GM19372 (cell line): ENCODE measurements at regions not wholly inside any gene's neighbourhood (a gene's known extent, or its start where the extent isn't known, plus 50 kb on each side); places are given as distances from the start of the nearest gene placed in this dataset.

Source experiments
- ATAC-seq: cut with Tn5 transposase; IDR thresholded peaks from one replicate; pipeline ENCODE4 v1.9.1; 2021; ENCODE audit warnings: mild to moderate bottlenecking, low read depth, moderate library complexity; ENCODE audit not compliant: unreplicated experiment

DNA sequence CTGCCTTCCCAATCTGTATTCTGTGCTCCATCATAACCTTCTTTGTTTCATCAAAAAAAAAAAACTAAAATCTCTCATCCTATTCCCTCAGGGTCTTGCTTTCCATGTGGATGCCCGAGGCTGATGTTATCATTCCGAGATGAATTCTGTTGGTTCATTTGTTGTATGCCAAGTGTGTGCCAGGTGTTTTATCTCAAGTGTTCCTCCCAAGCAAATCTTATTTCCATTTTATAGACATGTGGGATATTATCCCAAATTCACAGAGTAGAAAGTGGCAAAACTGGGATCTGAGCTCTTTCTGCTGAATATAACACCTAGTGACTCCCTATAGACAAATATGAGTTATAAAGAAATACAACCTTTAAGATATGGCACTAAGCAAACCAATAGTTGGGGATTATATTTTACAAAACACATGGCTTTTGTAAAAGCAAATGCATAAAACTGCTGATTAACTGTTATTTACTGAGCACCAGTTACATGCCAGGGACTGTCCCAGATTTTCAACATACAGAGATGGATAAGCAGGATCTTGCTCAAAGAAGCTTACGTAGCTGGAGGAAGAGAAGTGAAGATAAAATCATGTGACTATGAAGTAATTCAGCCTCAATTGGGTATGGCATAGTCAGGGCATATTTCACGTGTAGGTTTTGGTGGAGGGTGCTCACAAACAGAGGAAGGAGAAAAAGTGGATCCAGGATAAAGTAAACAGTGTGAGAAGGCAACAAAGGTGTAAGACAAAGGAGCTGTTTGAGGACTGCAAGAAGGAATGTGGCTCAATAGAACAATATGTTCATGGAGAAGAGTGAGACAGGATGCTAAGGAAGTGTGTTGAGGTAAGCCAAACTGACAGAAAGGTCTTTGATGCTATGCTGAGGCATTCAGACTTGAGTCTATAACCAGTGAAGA is 143.3 kb upstream of the ADAMTSL1 start:
- no peak for ATAC-seq

DNA sequence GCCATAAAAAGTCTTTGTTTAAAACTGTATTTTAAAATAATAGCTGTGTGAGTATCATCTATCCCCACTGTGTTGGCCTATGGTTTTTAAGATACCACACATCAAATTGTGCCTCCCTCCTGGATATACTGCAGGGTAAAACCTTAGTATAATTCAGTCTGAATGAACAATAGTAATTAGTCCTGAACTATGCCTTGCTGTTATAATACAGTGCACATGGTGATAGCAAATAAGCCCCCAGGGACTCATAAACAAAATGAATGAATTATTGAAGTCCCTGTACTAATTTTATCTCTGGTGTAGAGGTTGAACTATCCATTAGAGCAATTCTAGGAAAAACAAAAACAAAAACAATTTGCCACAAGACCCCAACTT is 142.7 kb upstream of the ADAMTSL1 start:
- no peak for ATAC-seq

DNA sequence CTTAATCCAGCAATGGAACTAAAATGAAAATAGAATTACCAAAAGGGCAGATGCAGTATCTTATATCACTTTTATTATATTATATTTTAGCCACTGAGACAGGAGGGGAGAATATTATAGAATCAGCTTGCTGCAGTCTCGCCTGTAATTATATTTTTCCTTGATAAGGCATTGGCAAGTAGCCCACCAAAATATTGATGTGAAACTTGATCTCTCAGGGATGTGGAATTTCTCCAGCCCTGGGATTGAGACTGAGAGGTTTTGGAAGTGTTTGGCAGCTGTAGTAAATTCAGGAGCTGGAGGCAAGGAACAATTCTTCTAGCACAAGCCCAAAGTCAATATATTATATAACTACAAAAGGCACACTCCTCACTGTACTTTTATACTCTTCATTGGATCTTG is 142.1 kb upstream of the ADAMTSL1 start:
- ATAC-seq, result no peak

DNA sequence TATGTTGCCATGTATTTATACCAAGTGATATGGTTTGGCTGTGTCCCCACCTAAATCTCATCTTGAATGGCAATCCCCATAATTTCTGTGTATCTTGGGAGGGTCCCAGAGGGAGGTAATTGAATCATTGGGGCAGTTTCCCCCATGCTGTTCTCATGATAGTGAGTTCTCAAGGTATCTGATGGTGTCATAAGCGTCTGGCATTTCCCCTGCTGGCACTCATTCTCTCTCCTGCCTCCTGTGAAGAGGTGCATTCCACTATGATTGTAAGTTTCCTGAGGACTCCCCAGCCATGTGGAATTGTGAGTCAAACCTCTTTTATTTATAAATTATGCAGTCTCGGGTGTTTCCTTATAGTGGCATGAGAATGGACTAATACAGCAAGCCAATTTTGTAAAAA is 140.8 kb upstream of the ADAMTSL1 start:
- ATAC-seq, result no peak

DNA sequence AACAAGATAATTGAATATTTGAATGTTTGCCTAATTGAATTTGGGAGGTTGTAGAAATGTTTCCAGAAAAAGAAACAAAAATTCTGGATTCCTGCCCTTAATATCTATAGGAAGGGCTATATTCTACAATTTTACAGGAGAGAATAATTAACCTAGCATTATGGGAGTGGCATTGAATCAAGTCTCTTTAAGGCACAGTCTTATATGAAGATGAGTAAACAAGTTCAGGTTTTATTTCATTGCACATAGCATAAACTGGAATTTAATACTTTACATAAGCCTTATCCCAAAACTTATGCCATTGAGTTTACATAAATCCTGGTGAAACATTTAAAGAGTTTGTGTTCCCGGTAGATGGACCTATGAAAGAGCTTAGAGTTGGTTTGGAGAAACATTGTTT is 138.1 kb upstream of the ADAMTSL1 start:
- no peak for ATAC-seq

DNA sequence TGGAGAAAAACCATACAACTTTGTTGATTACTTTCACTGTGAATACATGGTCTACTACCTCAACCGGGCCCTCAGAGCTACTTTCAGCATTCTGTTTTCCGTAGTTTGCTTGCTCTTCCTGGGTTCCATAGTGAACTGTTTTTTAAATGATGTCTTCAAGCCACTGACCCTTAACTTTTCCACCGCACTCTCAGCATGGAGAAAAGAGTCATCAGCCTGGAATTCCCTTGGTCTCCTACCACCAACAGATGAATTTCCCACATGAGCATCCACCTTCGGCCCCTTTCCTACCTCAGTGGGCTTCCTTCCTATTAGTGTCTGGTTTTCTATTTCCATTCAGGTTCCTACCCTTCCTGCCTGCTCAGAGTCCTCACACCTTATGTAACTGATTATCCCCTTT is 135.9 kb upstream of the ADAMTSL1 start:
- no peak for ATAC-seq

DNA sequence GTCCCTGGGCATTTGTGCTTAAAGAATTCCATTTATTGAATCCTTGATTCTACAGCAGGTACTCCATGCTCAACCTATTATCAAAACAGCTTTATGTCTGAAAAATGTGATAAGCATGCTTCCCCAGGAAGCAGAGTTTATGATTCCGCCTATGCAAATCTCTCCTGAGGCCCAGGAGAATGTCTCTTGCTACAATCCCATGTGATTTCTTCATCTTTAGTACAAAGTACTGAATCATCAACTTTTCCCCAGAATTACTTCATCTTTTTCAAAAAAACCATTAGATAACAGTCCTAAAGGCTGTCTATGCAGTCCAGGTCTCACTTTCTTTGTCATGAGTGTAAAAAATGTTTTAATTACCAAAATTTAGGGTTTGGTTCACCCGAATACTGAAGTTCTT is 130.2 kb upstream of the ADAMTSL1 start:
- no peak for ATAC-seq

DNA sequence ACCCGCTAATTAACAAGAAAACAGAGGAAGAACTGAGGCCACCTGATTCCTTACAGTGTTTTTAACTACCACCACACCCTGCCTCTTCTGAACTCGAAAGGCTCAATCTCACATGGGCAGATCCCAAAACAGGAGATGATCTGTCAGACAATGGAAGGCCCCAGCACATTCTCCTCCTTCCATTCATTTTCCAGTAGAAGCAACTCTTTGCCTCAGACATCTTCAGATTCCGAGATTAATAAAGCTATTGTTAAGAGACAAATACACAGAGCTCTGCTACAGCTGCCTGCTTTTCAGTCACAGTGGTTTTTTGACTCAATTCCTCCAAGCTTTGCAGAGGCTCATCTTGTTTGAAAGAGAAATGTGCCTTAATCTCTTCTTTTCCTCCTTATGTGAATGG is 127.2 kb upstream of the ADAMTSL1 start:
- no peak for ATAC-seq

DNA sequence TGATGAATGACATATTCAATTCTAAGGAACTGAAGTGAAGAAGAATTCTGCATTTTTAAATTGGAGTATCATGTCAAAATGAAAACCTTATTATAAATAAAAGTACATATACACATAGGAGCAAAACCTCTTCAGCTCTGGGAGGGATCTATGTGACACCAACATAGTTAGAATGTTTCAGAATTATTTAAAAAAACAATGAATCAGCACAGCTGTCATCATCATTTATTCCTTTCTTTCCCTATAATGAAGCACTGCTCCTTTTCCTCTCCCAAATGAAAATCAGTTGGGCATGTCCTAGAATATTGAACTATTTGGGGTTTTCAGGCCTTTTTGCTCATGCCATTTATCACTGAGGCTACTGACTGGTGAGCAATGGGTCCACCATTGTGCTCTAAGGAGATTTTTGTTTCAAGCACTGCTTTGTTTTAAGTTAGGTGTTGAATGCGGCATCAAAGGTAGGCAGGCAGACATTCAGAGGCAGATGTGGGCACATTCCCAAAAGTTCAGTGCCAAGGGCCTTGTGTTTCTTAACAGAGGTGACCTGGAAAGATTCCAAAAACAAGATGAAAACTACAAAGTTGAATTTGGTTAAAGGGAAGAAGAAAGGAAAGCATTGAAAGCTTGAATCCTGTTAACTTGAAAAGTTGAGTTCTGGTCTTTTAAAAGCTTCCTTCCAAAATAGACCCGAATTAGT is 126.4 kb upstream of the ADAMTSL1 start:
- ATAC-seq, result no peak

DNA sequence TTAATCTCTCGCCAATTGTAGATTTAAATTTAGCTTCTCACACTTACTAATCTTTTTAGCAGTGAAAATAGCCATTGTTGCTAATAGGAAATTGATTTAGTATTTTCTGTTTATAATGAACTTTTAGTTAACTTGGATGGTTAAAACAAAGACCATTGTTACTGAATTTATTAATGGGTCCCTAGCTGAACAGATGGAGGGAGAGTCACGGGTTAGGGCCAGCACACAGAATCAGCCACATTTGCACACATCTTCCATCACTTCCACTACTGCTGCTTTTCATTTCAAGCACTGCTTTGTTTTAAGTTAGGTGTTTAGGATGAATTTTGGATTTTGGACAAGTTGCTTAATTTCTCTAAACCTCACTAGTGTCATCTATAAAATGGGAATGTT is 125.9 kb upstream of the ADAMTSL1 start:
- no peak for ATAC-seq

DNA sequence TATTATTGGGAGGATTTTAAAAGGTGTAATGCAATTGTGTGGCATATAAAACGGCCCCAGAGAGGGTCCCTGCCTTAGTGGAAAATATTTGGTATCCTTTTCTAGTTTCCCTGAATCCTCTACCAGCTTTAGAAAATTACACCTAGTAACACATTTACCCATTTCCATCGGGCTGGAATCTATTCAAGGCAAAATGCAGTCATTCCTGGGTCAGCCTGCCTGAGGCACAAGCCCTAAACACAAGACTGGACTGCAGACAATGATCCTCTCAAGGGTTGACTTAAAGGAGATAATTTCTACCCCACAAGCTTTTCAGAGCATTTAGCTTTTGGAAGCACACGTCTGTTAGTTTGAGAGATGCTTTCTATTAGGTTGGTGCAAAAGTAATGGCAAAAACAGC is 124.4 kb upstream of the ADAMTSL1 start:
- no peak for ATAC-seq

DNA sequence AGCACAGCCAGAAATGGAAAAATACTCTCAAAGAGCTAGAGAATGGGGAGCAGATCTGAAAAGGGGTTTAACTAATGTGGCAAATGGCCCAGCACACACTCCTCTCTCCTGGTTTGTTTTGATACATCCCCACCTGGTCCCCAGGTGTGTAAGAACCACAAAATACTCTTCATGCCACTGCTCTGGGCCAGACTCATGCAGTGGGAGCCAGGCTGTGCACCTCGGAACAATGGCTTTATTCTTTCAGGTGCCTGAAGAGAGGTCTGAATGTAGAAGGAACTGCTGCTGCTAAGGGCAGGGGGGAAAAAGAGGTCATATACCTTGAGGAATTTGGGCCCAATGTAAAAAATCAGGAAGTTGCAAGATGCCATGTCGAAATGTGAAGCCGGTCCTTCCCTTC is 123.9 kb upstream of the ADAMTSL1 start:
- ATAC-seq, result no peak

DNA sequence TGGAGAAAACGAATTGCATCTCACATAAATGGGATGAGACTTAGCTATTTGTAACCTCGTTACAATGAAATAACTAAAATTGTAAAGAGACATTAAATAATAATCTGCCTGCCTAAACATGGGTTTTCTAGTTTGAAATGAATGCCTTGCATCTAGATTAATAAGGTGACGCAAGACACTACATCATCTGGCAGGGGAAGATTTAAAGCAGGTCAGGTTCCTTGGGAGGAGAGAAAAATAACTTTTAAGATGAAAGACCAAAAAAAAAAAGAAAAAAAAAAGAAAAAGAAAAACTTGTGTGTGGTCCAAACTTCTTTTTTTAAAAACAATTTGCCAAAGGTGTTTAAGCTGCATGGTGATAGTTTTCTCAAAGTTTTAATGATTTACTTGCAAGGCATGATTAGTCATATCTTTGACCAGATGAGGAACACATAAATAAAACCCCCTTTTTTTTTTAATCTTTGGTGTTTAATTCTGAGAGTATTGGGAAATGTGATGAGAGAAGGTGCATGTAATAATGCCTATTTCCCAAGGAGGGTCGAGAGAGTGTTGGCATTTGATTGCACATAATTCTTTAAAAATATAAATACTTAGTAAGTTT is 122.9 kb upstream of the ADAMTSL1 start:
- no peak for ATAC-seq

DNA sequence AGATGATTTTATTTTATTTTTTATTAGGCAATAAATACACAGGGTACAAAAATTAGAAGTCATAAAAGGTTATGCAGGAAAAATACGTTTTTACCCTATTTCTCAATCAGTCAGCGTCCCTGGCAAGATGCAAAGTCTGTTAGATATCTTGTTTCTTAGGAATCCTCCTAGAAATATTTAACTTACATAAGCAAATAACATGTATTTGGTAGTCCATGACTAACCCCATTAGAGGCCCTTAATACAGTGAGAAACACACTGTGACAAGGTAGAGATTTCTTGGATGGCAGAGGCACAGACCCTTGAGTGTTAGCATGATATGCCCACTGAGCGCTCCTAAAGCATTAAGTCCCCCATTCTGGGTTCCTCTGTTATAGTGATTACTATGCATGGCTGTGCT is 121.2 kb upstream of the ADAMTSL1 start:
- no peak for ATAC-seq

DNA sequence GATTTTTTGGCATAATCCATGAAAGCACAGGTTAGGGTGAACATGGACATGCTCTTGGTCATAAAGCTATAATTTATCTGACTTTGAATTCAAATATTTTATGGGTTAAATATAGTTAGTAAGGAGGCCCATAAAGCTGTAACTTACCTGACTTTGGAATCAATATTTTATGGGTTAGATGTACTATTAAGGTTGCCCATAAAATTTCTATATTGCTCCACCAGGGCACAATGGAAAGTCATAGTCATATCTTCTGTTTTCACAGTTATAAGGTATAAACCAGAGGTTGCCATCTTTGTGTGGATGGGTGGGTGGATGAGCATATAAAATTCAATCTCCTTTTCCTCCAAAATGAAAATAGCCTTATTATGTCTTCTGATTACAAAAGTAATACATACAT is 120.5 kb upstream of the ADAMTSL1 start:
- no peak for ATAC-seq

DNA sequence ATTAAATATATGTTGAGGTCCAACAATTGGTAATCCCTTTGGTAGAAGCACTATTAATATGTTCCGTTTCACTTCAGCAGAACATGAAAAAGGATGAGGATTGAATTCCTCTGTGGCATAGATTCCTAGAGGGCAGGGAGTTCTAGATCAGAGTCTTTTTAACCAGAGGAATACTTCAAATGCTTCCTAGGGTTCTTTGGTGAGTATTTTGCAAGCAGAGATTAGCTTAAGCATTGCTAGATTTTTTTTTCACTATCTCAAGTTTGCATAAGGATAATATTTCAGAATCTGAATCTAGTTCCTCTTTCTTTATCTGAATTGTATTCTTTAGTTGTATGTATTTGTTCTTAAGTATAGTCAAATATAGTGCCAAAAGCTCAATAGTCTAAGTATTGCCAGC is 116.6 kb upstream of the ADAMTSL1 start:
- no peak for ATAC-seq

DNA sequence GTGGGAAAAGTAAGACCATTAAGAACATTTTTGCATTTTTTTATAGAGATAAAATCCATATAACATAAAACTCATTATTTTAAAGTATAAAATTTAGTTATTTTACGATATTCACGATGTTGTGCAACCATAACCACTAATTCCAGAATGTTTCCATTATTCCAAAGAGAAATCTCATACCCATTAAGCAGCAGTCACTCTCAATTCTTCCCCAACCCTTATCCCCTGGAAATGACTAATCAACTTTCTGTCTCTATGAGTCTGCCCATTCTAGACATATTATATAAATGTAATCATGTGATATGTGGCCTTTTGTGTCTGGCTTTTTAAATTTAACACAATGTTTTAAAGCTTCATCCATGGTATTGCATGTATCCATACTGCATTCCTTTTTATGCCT is 115.6 kb upstream of the ADAMTSL1 start:
- ATAC-seq, result no peak

DNA sequence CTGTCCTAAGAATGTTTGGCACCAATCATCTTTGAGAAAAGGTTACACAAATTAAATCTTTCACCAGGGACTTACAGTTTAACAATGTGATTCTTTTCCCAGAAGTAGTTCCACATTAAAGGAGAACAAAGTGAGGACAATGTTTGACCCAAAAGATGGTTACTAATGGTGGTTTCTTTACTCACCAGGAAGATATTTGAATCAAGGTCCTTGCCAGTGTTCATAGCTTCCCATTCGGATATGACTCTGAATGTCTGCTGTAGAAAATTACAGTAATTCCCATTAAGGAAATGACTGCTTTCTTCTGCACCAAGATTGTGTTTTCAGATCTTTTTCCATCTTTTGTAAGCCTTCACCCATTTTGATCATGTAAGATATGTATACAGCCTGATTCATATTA is 114.6 kb upstream of the ADAMTSL1 start:
- no peak for ATAC-seq

DNA sequence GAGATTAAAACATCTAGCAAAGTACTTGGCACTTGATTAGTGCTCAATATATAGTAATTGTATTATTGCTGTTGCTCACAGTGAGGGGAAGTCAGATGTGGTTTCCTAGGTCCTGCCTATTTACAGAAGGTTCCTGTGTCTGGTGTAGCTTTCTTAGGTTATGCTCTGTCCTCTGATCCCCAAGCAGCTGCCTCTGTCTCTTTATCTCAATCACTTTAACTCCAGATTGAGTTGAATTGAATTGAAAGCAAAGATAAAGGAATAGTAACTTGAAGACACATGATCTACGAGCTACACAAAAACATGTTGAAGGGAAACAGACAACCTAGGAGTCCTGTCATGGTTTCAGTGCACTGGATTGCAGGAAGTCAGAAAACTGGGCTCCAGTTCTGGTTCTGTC is 113.9 kb upstream of the ADAMTSL1 start:
- no peak for ATAC-seq

DNA sequence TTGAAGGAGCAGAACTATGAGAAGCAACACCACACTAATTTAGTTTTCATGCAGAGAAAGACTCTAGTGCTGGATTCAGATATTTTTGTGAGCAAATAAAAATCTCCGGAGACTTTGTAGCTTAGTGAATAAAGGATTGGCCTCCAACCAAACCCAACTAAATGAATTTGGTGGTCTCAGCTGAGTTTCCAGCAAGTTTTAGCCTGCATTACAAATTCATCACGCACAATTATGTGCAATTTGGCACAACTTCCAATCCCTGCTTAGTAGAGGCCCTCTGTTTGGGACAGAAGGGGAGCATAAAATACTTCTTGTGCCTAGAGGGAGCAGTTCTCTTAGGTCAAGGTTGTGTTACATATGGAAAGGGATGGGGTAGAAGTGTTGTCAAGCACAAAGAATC is 112.3 kb upstream of the ADAMTSL1 start:
- no peak for ATAC-seq

DNA sequence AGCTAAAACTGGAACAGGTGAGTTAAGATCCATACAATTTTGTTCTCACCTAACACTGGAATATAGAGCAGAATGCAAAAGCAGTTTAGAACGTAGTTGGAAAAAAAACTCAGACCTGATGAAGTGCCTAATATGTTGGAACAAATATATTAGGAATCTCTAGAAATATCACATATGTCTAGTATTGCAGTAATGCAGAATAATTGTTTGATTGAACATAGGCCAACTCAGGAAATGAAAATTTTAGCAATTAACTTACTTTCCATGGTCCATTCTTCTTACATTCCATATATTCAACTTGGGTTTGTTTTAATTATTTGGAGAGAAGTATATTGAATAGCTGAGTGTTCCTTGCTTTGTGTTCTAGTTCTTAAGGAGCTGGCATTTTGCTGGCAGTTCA is 111.8 kb upstream of the ADAMTSL1 start:
- ATAC-seq, result no peak
